Gastroesophageal sphincter (tissue), 3 donors: ENCODE measurements at regions not wholly inside any gene's neighbourhood (a gene's known extent, or its start where the extent isn't known, plus 50 kb on each side); places are given as distances from the start of the nearest gene placed in this dataset.

Experiments used
- CTCF ChIP-seq, 4 experiments: fragments of 200-600 bp in 2 of 4; fragments of 450-650 bp in 2 of 4; sonication (generic) in 1 of 4; IDR thresholded peaks; one replicate each; pipeline ENCODE4 v1.5.1; 2017 to 2019; ENCODE audit warnings: antibody characterized with exemption in 4 of 4, mild to moderate bottlenecking in 2 of 4, moderate library complexity in 2 of 4
- EP300 ChIP-seq: sonication (generic); formaldehyde crosslinking; IDR thresholded peaks from one replicate; pipeline ENCODE4 v1.6.1; 2017; ENCODE audit warnings: antibody characterized with exemption, mild to moderate bottlenecking
- POLR2A ChIP-seq, 2 donors: fragments of 450-650 bp; IDR thresholded peaks; one replicate each; pipeline ENCODE4 v1.6.1; 2017; ENCODE audit warnings: antibody characterized with exemption in 2 of 2, mild to moderate bottlenecking in 2 of 2, moderate library complexity in 1 of 2

GRCh38 chr5:105993027-105993426 is 1677.7 kb downstream of the EFNA5 start:
- TF ChIP-seq CTCF (IDR thresholded peaks at IDR 0.05) (no peak), POLR2A (IDR thresholded peaks at IDR 0.05) (no peak), EP300 (no peak)
